WI38 (cell line): ENCODE measurements at regions not wholly inside any gene's neighbourhood (a gene's known extent, or its start where the extent isn't known, plus 50 kb on each side); places are given as distances from the start of the nearest gene placed in this dataset.

ENCODE experiments used
- H3K4me3 ChIP-seq: 2 replicates; pipeline ENCODE4 v1.5.1; 2011; ENCODE audit warnings: low read depth, mild to moderate bottlenecking, control low read depth, low read length
- TF ChIP-seq, protein P1 (sequence below): IDR thresholded peaks from 2 replicates; pipeline ENCODE4 v1.5.1; 2012; ENCODE audit warnings: low read depth, mild to moderate bottlenecking, control low read depth, low read length

DNA sequence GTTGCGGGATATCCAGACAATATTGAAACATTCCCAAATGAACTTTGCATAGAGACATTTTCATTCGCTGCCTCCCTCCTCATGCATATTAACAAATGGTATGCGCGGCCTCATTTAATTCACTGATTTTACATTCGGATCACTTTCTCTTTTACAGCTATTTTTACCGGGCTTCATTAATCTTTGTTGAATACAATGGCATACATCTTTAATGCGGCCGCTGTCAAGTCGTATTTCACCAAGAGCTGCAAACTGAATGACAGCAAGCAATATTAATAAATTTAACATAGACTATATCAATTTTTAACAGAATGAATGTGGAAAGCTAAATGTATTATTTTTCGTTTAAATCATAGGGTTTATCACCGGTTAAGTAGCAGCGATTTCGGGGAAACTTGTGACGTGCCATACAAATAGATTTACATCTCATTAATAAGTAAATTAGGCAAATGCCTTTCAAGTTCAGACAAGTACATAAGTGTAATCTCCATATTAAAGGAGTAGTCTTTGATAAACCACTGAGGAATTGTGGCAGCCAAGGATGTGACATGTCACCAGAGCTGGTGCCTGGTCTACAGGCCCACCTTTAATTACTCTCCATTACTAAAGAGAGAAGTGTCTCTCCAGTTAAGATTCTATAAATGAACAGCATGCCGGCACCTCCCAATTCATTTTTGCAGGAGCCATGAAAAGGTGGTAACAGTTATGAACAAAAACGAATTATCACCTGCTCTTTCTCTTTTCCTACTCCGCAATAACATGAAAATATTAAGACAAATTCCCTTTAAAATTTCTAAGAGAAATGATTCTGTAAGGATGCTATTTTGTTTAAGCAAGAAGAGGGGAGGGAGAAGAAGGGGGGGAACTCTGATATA lies 568.9 kb upstream of the MKI67 start:
- TF ChIP-seq, protein P1, sequence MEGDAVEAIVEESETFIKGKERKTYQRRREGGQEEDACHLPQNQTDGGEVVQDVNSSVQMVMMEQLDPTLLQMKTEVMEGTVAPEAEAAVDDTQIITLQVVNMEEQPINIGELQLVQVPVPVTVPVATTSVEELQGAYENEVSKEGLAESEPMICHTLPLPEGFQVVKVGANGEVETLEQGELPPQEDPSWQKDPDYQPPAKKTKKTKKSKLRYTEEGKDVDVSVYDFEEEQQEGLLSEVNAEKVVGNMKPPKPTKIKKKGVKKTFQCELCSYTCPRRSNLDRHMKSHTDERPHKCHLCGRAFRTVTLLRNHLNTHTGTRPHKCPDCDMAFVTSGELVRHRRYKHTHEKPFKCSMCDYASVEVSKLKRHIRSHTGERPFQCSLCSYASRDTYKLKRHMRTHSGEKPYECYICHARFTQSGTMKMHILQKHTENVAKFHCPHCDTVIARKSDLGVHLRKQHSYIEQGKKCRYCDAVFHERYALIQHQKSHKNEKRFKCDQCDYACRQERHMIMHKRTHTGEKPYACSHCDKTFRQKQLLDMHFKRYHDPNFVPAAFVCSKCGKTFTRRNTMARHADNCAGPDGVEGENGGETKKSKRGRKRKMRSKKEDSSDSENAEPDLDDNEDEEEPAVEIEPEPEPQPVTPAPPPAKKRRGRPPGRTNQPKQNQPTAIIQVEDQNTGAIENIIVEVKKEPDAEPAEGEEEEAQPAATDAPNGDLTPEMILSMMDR, result no peak
- H3K4me3 ChIP-seq, result no peak overlapping the region

DNA sequence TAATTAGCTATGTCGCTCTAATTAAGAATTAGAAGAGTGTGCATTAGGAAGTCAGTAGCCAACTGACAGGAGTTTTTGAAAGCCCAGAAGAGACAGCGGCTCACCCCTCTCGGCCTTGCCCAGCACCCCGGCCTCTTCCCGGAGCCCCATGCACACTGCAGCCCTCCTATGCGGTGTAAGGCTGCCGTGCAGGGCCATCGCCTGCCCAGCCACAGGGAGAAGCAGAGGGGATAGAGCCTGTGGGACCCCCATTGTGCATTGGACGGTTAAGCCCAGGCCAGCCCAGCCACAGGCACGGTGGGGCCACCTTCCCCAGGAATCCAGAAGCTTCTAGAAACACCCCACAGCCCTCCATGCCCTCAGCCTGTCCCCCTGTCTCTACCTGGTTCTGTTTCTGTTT lies 569.7 kb upstream of the MKI67 start:
- TF ChIP-seq, protein P1, result no peak
- H3K4me3 ChIP-seq, result no peak overlapping the region

DNA sequence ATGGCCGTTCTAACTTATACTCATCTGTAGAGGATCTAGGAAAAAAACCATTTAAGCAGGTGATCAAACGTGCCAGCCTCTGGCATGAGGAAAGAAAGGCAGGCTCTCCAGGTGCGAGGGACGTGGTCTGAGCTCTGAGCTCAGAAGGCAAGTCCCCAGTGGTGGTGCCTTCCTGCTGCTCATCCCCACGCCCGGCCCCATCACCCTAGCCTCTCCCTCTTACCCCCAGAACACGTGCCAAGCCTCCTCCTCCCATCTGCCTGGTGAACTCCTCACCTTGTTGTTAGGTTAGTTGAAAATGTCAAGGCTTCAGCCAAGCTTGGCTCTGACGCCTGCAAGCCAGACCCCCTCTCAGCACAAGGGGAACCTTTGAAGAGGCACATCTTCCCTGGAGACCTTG lies 571.2 kb upstream of the MKI67 start:
- TF ChIP-seq, protein P1, result no peak
- H3K4me3 ChIP-seq, result no peak overlapping the region

DNA sequence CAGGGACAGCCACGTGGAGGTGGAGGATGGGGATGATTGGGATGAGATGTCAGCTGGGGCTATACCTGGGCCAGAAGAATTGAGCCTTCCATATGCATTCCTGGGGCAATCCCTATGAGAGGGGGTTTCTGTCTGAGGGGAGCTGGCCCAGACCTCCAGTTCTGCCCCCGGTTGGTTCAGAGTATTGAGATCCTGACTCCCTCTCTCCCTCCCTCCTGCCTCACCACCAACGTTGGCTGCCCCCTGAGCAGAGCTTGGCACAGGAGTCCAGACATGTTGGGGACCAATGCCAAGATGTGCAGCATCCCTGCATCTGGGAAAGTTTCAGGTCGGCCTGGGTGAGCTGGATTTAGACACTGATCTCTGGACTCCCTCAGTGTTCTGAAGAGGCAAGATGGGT lies 575.2 kb upstream of the MKI67 start:
- TF ChIP-seq, protein P1, result no peak
- H3K4me3 ChIP-seq, result no peak overlapping the region

DNA sequence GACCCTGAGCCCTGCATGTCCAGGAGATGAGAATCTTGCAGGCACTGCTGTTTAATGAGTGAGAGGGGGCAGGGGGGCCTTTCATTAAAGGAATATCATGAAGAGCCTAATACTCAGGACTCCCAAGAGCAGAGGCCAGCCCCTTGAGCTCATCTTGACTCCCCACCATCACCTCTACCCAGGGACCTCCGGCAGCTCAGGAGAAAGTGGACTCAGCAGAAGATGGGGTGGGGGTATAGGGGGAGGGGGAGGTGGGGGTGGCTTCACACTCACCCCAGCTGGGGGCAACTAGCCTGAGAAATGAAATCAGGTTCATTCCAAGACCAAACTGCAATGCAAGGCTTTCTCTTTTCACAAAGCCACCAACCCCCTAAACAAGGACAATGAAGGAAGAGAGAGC lies 575.6 kb upstream of the MKI67 start:
- no peak overlapping the region for H3K4me3 ChIP-seq
- TF ChIP-seq, protein P1, result no peak

DNA sequence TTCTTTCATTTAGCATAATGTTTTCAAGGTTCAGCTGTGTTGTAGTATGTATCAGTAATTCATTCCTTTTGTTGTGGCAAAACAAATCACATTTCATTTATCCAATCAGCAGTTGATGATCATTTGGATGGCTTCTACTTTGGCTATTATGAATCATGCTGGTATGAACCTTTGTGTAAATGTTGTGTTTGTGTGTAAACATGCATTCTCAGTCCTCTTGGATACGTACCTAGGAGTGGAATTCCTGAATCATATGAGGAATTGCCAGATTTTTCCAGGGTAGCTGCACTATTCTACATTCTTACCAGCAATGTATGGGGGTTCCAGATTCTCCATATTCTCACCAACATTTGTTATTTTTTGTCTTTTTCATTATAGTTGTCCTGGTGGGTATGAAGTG lies 578.5 kb upstream of the MKI67 start:
- TF ChIP-seq, protein P1, result no peak
- H3K4me3 ChIP-seq, result no peak overlapping the region

DNA sequence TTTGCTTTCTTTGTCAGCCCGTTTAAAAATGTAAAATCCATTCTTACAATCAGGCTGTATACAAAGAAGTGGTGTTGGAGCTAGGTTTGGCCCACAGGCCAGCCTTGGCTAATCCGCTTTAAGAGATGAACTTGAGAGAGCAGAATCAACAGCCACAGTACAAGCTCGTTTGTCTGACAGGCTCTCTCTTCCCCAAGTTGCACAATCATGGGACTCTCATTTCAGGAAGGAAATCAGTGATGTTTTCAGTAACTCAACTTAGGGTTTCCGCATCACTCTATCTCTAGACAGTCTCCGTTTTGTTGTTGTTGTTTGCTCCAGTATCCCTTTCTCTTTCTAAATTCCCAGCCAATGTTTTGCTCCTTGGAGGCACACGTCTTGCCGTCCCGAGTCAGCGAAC lies 582.0 kb upstream of the MKI67 start:
- H3K4me3 ChIP-seq, result no peak overlapping the region
- TF ChIP-seq, protein P1, result no peak
